OCI-LY1 (cell line): ENCODE measurements at regions not wholly inside any gene's neighbourhood (a gene's known extent, or its start where the extent isn't known, plus 50 kb on each side); places are given as distances from the start of the nearest gene placed in this dataset.

Source experiments
- H2AFZ ChIP-seq: fragments of 200-600 bp; sonication (generic), shearing (Covaris generic); 2 replicates; pipeline ENCODE4 v1.6.0; 2014; ENCODE audit warnings: antibody characterized with exemption, mild to moderate bottlenecking, low read length
- H3F3A ChIP-seq: fragments of 200-600 bp; sonication (generic), shearing (Covaris generic); 2 replicates; pipeline ENCODE4 v1.6.0; 2014; ENCODE audit warnings: mild to moderate bottlenecking, antibody characterized with exemption, low read length, moderate library complexity; ENCODE audit not compliant: insufficient read depth
- H3K27ac ChIP-seq: fragments of 200-600 bp; sonication (generic); 2 replicates; pipeline ENCODE4 v1.5.1; 2014; ENCODE audit warnings: low read length, mixed run types, mild to moderate bottlenecking, low read depth; ENCODE audit not compliant: poor library complexity, severe bottlenecking
- H3K27me3 ChIP-seq: fragments of 200-600 bp; sonication (generic); 2 replicates; pipeline ENCODE4 v1.6.0; 2014; ENCODE audit warnings: antibody characterized with exemption, mild to moderate bottlenecking, low read length, moderate library complexity; ENCODE audit not compliant: insufficient read depth
- H3K36me3 ChIP-seq: fragments of 200-600 bp; sonication (generic); 2 replicates; pipeline ENCODE4 v1.6.1; 2014; ENCODE audit warnings: mild to moderate bottlenecking, antibody characterized with exemption, low read length, moderate library complexity, mixed read lengths; ENCODE audit not compliant: insufficient read depth
- H3K4me1 ChIP-seq: fragments of 200-600 bp; sonication (generic); 2 replicates; pipeline ENCODE4 v1.5.1; 2014; ENCODE audit warnings: mild to moderate bottlenecking, low read length, moderate library complexity; ENCODE audit not compliant: insufficient read depth, severe bottlenecking
- H3K4me2 ChIP-seq: fragments of 200-600 bp; sonication (generic), shearing (Covaris generic); 2 replicates; pipeline ENCODE4 v1.6.1; 2014; ENCODE audit warnings: low read length
- H3K4me3 ChIP-seq: fragments of 200-600 bp; sonication (generic); 2 replicates; pipeline ENCODE4 v1.5.1; 2014; ENCODE audit warnings: low read length, low read depth, mild to moderate bottlenecking, mixed read lengths; ENCODE audit not compliant: poor library complexity, severe bottlenecking
- H3K79me2 ChIP-seq: fragments of 200-600 bp; shearing (Covaris generic); 2 replicates; pipeline ENCODE4 v1.6.1; 2016; ENCODE audit warnings: mixed run types, low read length, mixed read lengths; ENCODE audit not compliant: insufficient read depth
- H3K9ac ChIP-seq: fragments of 200-600 bp; sonication (generic), shearing (Covaris generic); 2 replicates; pipeline ENCODE4 v1.6.1; 2014; ENCODE audit warnings: mild to moderate bottlenecking, low read length, mixed read lengths
- H3K9me2 ChIP-seq: fragments of 200-600 bp; sonication (generic), shearing (Covaris generic); 2 replicates; pipeline ENCODE4 v1.6.1; 2014; ENCODE audit warnings: low read depth, mild to moderate bottlenecking, low read length, mixed read lengths
- H3K9me3 ChIP-seq: fragments of 200-600 bp; shearing (Covaris generic); 2 replicates; pipeline ENCODE4 v1.6.1; 2014; ENCODE audit warnings: low read length, mixed read lengths
- H4K20me1 ChIP-seq: fragments of 200-600 bp; sonication (generic), shearing (Covaris generic); 2 replicates; pipeline ENCODE4 v1.6.0; 2016; ENCODE audit warnings: mild to moderate bottlenecking, low read length; ENCODE audit not compliant: insufficient read depth
- EZH2 ChIP-seq: fragments of 200-600 bp; sonication (generic), shearing (Covaris generic); IDR thresholded peaks from 2 replicates; pipeline ENCODE4 v1.8.0; 2017; ENCODE audit warnings: borderline replicate concordance, mixed run types, mild to moderate bottlenecking, antibody characterized with exemption, low read length, moderate library complexity, mixed read lengths
- TF ChIP-seq, protein P1 (sequence below): fragments of 200-600 bp; sonication (generic), shearing (Covaris generic); IDR thresholded peaks from 2 replicates; pipeline ENCODE4 v1.5.1; 2017; ENCODE audit warnings: mild to moderate bottlenecking, antibody characterized with exemption, low read length, moderate library complexity, mixed read lengths

DNA sequence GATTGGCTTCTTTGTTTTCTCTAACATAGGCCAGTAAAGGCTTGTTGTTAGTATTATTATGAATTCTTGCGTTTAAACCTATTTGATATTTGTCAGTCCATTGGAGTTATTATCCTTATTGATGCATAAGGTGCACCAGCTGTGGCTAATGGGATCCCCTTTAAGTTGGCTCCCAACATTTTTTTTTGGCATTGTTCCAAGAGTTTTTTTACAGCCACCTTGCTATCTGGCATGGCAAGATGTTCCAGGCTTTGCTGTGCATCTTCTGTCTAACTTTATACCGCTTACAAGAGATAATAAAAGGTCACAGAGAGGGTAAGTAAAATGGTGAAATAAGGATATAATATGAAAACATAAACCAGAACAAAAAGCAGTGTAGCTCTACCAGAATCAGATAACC is 157.5 kb upstream of the TACR1 start:
- H2AFZ ChIP-seq, result no peak overlapping the region
- no peaks in the 10 kb centered on the region for H3K27me3 ChIP-seq
- no peaks in the 10 kb centered on the region for H3K36me3 ChIP-seq
- H3K4me2 ChIP-seq, result no peak overlapping the region
- H3K9me3 ChIP-seq, result no peaks in the 10 kb centered on the region
- no peak overlapping the region for H3K9ac ChIP-seq
- TF ChIP-seq, protein P1, sequence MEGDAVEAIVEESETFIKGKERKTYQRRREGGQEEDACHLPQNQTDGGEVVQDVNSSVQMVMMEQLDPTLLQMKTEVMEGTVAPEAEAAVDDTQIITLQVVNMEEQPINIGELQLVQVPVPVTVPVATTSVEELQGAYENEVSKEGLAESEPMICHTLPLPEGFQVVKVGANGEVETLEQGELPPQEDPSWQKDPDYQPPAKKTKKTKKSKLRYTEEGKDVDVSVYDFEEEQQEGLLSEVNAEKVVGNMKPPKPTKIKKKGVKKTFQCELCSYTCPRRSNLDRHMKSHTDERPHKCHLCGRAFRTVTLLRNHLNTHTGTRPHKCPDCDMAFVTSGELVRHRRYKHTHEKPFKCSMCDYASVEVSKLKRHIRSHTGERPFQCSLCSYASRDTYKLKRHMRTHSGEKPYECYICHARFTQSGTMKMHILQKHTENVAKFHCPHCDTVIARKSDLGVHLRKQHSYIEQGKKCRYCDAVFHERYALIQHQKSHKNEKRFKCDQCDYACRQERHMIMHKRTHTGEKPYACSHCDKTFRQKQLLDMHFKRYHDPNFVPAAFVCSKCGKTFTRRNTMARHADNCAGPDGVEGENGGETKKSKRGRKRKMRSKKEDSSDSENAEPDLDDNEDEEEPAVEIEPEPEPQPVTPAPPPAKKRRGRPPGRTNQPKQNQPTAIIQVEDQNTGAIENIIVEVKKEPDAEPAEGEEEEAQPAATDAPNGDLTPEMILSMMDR, result no peak
- TF ChIP-seq EZH2, result no peak
- no peaks in the 10 kb centered on the region for H3K9me2 ChIP-seq
- H3K79me2 ChIP-seq, result no peaks in the 10 kb centered on the region
- H3K4me1 ChIP-seq, result no peaks in the 10 kb centered on the region
- H3K4me3 ChIP-seq, result no peak overlapping the region
- no peaks in the 10 kb centered on the region for H4K20me1 ChIP-seq
- H3F3A ChIP-seq, result no peaks in the 10 kb centered on the region; the same call in 1 of the 2 replicates
- H3K27ac ChIP-seq, result no peak overlapping the region

DNA sequence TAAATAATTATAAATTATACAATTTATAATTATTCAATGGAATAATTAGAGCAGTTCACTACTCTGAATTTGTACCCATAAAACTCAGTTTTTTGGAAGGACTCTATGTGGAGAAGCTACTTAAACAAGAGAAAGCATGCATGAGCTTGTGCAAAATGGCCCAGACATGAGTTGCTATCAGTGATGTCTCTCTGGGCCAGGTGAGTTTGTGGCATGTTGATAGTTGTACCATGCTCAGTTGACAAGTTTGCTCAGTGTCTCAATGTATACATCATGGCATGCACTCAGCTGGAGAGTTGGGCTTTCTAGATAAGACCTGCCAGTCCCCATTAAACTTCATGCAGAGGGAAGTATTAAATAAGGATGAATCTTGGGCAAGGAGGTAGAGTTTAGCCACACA is 153.8 kb upstream of the TACR1 start:
- no peaks in the 10 kb centered on the region for H3K9me2 ChIP-seq
- H3F3A ChIP-seq, result no peaks in the 10 kb centered on the region; the same call in 1 of the 2 replicates
- no peak for TF ChIP-seq EZH2
- TF ChIP-seq, protein P1, result no peak
- H3K27me3 ChIP-seq, result no peaks in the 10 kb centered on the region
- H3K4me1 ChIP-seq, result no peaks in the 10 kb centered on the region
- H4K20me1 ChIP-seq, result no peaks in the 10 kb centered on the region
- no peak overlapping the region for H2AFZ ChIP-seq
- H3K4me2 ChIP-seq, result no peak overlapping the region
- no peak overlapping the region for H3K4me3 ChIP-seq
- no peaks in the 10 kb centered on the region for H3K36me3 ChIP-seq
- no peaks in the 10 kb centered on the region for H3K79me2 ChIP-seq
- no peak overlapping the region for H3K27ac ChIP-seq
- no peak overlapping the region for H3K9ac ChIP-seq
- no peaks in the 10 kb centered on the region for H3K9me3 ChIP-seq

DNA sequence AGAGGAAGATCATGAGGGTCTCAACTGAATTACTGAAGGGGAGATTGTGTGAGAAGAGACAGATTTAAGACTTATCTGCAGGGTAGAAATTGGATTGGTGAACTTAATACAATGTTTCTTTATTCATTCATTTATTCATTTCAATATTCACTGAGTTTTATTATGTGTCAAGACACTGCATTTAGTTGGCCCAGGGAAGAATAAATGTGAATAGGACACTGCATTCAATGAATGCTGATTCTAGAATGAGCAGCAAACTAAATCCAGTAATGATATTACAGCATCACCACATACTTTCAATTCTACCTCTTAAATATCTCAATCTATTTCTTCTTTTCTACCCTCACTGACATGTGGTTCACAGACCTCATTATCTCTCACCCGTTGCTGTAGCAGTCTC is 149.0 kb upstream of the TACR1 start:
- Histone ChIP-seq H3F3A (no peaks in the 10 kb centered on the region), H3K9ac (no peak overlapping the region)
- TF ChIP-seq, protein P1, result no peak
- TF ChIP-seq EZH2, result no peak

More for the DNA sequence above, 149.0 kb upstream of the TACR1 start:
- no peaks in the 10 kb centered on the region for H3K27me3 ChIP-seq
- H3K4me2 ChIP-seq, result no peak overlapping the region
- H3K4me1 ChIP-seq, result no peaks in the 10 kb centered on the region
- no peak overlapping the region for H3K4me3 ChIP-seq
- H3K27ac ChIP-seq, result no peak overlapping the region
- no peaks in the 10 kb centered on the region for H3K36me3 ChIP-seq
- no peaks in the 10 kb centered on the region for H4K20me1 ChIP-seq
- H3K9me3 ChIP-seq, result no peaks in the 10 kb centered on the region
- H2AFZ ChIP-seq, result no peak overlapping the region
- H3K79me2 ChIP-seq, result no peaks in the 10 kb centered on the region
- H3K9me2 ChIP-seq, result no peaks in the 10 kb centered on the region
